ENCODE measurements at regions not wholly inside any gene's neighbourhood (a gene's known extent, or its start where the extent isn't known, plus 50 kb on each side); places are given as distances from the start of the nearest gene placed in this dataset.

DNA sequence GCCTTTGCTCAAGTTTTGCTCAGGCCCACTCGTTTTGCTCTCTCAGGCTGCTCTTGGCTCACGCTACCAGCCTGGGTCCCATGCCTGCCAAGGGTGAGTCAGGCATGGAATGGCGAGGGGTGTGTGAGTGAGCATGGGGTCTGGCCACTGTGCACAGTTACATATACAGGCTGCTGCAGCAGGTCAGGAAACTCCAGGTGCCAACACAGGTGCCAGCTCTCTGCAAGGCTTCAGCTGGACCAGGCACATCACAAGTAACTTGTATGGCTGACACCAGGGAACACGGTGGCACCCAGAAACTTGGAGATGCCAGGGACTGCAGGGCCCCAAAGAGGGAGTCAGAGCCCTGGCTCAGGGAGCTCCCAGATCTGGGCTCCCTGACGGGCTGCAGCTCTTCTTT is 146.8 kb downstream of the BTBD3 start:
- H3K36me3 ChIP-seq (ENCODE audit: control insufficient read depth, insufficient read depth, low read length) = no peaks in the 10 kb centered on the region
- H3K4me3 ChIP-seq (ENCODE audit: low read depth, low read length) = no peak overlapping the region
- no peaks in the 10 kb centered on the region for H3K27me3 ChIP-seq (ENCODE audit: control insufficient read depth, insufficient read depth, low read length)
- TF ChIP-seq, protein P1, sequence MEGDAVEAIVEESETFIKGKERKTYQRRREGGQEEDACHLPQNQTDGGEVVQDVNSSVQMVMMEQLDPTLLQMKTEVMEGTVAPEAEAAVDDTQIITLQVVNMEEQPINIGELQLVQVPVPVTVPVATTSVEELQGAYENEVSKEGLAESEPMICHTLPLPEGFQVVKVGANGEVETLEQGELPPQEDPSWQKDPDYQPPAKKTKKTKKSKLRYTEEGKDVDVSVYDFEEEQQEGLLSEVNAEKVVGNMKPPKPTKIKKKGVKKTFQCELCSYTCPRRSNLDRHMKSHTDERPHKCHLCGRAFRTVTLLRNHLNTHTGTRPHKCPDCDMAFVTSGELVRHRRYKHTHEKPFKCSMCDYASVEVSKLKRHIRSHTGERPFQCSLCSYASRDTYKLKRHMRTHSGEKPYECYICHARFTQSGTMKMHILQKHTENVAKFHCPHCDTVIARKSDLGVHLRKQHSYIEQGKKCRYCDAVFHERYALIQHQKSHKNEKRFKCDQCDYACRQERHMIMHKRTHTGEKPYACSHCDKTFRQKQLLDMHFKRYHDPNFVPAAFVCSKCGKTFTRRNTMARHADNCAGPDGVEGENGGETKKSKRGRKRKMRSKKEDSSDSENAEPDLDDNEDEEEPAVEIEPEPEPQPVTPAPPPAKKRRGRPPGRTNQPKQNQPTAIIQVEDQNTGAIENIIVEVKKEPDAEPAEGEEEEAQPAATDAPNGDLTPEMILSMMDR (IDR thresholded peaks at IDR 0.05; ENCODE audit: insufficient read depth, low read length, poor library complexity, severe bottlenecking) = no peak
- no peak for DNase-seq (ENCODE audit: low read depth)

- H3K36me3 ChIP-seq (ENCODE audit: control insufficient read depth, insufficient read depth, low read length) = no peaks in the 10 kb centered on the region
- TF ChIP-seq, protein P1 (IDR thresholded peaks at IDR 0.05; ENCODE audit: insufficient read depth, low read length, poor library complexity, severe bottlenecking) = no peak
- no peak for DNase-seq (ENCODE audit: low read depth)
- no peaks in the 10 kb centered on the region for H3K27me3 ChIP-seq (ENCODE audit: control insufficient read depth, insufficient read depth, low read length)
- no peak overlapping the region for H3K4me3 ChIP-seq (ENCODE audit: low read depth, low read length)
Observed at GRCh38 chr20:12067686-12068085, 150.0 kb downstream of the BTBD3 start.

DNA sequence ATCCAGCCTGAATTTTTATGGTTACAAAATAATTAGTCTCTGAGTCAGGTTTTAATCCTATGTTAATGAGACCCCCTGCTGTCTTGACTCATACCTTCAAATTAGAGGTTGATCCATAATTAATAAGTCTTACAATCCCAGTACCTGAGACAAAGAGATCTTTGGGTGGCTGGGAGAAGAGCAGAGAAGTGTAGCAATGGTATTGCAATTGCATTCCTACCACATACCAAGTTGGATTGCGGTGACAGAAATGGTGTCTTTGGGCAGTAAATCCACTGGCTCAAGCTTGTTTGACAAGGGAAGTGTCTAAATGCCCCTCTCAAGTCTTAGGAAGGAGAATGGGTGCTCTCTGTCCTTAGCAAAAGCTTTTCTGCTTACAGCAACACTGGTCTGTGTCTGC is 150.4 kb downstream of the BTBD3 start:
- Histone ChIP-seq H3K36me3 (ENCODE audit: control insufficient read depth, insufficient read depth, low read length) (no peaks in the 10 kb centered on the region), H3K4me3 (ENCODE audit: low read depth, low read length) (no peak overlapping the region), H3K27me3 (ENCODE audit: control insufficient read depth, insufficient read depth, low read length) (no peaks in the 10 kb centered on the region)
- DNase-seq (ENCODE audit: low read depth) = no peak
- TF ChIP-seq, protein P1 (IDR thresholded peaks at IDR 0.05; ENCODE audit: insufficient read depth, low read length, poor library complexity, severe bottlenecking) = no peak

DNA sequence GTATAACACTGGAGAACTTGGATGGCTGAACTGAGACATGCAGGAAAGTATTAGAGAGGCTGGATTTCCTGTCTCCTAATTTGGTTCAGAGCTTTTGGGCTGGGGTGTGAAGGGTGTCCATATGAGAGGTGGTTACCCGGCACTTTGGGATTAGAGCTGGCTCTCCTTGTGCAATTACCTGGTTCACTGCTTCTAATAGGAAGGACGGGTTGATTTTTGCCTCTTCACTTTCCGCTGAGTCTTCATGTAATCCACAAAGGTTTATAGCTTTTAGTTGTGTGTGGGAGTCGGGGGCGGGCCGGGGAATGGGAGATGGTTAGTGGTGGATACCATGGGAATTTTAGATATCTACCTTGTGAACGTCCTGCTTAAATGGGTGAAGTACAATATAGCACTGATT is 151.5 kb downstream of the BTBD3 start:
- Histone ChIP-seq H3K36me3 (ENCODE audit: control insufficient read depth, insufficient read depth, low read length) (no peaks in the 10 kb centered on the region), H3K27me3 (ENCODE audit: control insufficient read depth, insufficient read depth, low read length) (no peaks in the 10 kb centered on the region)
- DNase-seq (ENCODE audit: low read depth) = no peak

DNA sequence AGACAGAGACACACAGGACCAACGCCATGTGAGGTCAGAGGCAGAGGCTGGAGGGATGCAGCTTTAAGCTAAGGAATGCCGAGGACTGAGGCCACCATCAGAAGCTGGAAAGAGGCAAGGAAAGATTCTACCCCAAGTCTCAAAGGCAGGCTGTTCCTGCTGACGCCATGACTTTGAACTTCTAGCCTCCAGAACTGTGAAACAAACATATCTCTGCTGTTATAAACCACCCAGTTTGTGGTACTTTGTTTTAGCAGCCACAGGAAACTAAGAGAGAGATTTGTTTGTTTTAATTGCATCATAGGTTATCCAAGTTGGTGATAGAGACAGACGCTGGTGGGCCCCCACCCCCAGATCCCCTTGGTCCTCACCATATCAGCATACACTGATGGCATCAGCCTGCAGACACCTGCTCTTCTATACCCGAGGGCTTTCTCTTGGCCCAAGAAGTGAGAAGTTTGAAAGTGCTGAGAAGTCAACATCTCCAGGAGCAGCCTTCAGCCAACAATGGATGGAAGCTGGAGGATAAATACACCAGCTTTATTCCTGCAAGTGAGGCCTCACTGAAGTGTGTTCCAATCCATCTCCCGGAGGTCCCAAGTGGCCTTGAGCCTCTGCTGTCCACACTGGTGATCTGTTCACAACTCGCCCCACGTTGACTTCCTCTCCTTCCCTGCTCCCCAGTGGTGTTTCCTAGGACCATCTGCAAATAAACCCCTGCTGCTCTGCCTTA is 154.7 kb downstream of the BTBD3 start:
- H3K27me3 ChIP-seq (ENCODE audit: control insufficient read depth, insufficient read depth, low read length) = no peaks in the 10 kb centered on the region
- no peaks in the 10 kb centered on the region for H3K36me3 ChIP-seq (ENCODE audit: control insufficient read depth, insufficient read depth, low read length)
- DNase-seq (ENCODE audit: low read depth) = no peak
- no peak overlapping the region for H3K4me3 ChIP-seq (ENCODE audit: low read depth, low read length)
- TF ChIP-seq, protein P1 (IDR thresholded peaks at IDR 0.05; ENCODE audit: insufficient read depth, low read length, poor library complexity, severe bottlenecking) = no peak

More for the DNA sequence above, 151.5 kb downstream of the BTBD3 start:
- no peak overlapping the region for H3K4me3 ChIP-seq (ENCODE audit: low read depth, low read length)
- TF ChIP-seq, protein P1 (IDR thresholded peaks at IDR 0.05; ENCODE audit: insufficient read depth, low read length, poor library complexity, severe bottlenecking) = no peak

DNA sequence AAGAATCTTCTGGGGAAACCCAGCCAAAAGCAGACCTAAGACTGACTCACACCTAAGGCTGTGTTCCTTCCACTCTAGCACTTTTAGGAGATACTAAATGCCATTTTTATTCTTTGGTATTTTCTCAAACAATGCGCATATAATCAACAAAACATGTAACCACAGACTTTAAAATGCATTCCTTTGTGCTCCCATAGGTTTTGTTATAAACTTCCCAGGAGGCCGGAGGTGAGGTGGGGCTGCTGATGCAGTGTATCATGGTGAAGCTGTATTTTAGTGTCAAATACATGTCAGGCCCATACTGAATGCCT is 155.2 kb downstream of the BTBD3 start:
- TF ChIP-seq, protein P1 (IDR thresholded peaks at IDR 0.05; ENCODE audit: insufficient read depth, low read length, poor library complexity, severe bottlenecking) = no peak
- no peaks in the 10 kb centered on the region for H3K36me3 ChIP-seq (ENCODE audit: control insufficient read depth, insufficient read depth, low read length)
- no peak overlapping the region for H3K4me3 ChIP-seq (ENCODE audit: low read depth, low read length)
- no peak for DNase-seq (ENCODE audit: low read depth)
- H3K27me3 ChIP-seq (ENCODE audit: control insufficient read depth, insufficient read depth, low read length) = no peaks in the 10 kb centered on the region
